Ecto neural progenitor cell (in vitro differentiated cells): ENCODE measurements at regions not wholly inside any gene's neighbourhood (a gene's known extent, or its start where the extent isn't known, plus 50 kb on each side); places are given as distances from the start of the nearest gene placed in this dataset.

ENCODE experiments used
- DNase-seq: peaks from one replicate; pipeline ENCODE4 v3.0.0-alpha.2; 2018; ENCODE audit warnings: low spot score

DNA sequence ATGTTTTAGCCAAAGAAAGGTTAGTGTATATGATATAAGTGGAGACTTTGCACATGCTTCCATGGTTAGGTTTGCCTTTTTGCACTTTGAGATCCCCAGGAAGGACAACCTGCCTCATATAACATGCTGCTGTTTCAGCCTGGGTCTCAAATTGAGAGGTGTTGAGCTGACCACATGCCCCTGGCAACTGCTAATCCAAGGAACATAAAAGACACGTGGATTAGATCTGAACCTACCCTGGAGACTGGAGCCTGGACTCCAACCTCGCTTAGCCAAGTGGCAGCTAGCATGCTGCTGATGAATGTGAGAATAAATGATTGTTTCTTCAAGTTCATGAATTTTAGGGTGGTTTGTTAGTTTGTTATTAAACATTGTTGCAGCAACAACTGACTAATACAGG lies 301.8 kb upstream of the TBC1D5 start:
- DNase-seq = no peak

DNA sequence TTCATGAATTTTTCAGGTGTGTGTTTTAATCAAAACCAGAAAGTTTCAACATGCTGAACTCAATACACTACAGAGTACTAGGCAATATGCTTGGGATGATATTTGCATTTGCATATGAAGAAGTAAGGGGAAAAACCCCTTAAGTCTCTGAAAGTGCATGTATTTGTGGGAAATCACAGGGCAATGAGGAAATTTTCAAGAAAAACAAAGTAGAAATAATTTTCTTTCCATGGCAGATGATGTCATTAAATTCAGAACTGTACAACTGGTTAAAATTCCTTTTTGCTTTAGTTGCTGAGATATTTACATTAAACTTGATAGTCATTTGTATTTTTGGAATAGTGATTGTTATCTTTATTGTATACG lies 294.0 kb upstream of the TBC1D5 start:
- no peak for DNase-seq

DNA sequence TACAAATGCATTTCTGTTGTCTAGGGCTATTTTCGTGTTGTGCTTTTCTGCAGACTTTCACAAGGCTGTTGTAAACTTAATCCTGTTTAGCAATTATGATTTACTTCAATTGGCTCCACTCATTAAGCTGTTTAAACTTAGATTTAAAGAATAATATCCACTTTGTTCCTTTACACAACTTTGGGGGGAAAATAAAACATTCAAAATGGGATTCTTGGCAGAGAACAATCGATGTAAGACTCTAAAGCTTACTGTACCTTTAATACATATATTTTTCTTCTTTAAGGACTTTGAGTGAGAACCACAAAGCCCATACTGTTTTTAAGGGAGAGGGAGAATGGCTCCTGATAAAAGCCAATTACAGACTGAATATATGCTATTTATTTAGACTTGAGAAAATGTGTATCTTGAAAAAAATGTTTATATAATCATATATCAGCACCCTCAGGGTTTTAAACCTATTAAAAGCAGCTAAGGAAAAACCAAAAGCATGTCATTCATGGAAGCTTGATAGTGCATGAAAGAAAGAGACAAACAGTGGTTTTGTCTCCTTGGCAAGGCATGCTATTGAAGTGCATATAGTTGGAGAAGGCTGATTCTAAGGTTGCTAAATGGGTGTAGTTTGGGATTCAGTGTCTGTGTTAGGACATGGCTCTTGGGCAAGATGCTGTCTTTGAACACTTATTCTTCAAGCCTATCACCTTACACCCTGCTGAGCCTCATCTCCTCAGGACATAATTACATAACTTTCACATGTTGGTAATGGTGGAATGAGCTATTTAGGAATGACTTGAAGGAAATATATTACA lies 293.4 kb upstream of the TBC1D5 start:
- no peak for DNase-seq

DNA sequence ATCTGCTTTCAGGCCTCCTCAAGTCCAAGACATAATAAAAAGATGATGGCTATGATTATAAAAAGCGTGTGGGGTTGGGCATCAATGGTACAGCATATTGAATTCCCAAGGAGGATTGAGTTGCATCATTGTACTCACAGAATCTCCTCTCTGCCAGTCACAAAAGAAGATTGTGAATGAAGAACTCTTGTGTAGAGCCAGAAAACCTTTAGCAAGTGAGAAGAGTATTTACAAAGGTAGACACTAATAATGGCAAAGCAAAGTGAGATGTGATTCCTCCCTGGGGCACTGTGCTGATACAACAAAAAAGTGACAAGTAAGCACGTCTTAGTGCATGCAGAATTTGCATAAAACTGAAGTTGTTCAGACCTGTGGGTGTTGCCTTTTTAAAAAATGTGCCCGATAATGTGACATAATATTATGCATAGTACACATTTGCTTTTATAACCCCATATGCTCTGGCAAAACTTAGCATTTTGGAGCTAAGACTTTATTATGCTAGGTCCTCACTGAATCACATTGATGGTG lies 291.2 kb upstream of the TBC1D5 start:
- DNase-seq = no peak

- DNase-seq = no peak
These were observed 288.0 kb upstream of the TBC1D5 start for GRCh38 chr3:18030371-18030870.

DNA sequence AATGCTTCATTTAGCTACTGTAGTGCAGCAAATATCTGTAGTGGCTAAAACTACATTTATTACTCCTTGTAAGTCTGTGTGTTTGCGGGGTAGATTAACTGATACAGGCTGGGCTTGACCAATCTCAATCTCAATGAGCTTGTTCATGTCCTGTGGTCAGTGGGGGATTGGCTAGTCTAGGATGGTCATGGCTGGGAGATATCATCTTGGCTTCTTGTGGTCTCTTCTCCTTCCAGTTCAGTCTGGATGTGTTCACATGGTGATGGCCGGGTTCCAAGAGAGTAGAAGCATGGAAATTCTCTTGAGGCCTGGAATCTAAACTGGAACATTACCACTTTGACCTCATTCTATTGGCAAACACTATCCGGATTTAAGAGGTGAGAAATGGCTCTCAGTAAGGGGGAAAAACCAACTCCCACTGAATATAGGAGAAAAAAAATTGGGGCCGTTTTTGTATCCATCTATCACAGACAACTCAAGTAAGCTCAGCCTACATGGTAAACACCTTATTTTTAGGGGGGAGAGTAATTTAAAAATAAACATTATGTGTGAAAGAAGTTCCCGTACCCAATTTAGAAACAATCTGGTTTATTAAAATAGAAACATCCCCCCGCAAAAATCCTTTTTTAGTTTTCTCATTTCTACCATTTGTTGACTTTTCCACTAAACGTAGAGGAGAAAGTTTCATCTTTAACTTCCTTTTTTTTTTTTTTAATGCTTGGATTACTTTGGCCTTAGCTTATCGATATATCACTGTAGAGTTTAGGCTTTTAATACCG lies 284.9 kb upstream of the TBC1D5 start:
- DNase-seq = no peak

DNA sequence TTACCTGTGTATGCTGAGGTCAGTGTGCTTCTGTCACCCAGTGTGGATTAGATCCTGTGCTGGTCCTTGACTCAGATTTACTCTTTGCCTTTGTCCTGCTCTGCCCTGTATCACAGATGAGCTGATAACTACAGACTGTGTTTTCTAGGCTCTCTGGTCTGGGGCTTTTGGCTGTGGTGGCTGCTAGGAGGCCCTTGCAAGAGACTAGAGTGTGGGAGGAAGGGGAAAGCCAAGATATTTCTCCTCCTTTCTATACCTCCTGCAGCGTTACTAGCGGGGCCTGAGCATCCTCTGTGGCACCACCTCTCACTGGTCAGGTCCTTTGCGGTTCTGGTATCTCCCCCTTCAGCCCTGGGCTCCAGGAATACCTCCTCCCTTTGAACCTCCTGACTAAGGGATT lies 282.3 kb upstream of the TBC1D5 start:
- DNase-seq = no peak

DNA sequence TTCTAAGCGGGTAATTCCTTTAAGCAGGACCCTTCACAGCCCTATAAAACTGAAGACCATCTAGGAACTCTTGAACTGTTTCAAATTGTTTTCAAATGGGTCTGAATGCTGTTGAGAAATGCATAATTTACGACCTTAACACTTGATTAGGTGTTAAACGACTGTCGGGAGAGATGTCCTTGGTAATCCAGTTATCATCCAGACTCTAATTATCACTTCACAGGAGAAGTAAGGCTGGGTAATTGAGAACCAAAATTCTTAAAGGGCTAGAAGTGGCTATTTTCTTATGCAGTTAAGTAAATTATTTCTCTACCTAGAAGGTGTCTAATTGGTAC lies 276.7 kb upstream of the TBC1D5 start:
- no peak for DNase-seq

- no peak for DNase-seq
These were observed 276.2 kb upstream of the TBC1D5 start for GRCh38 chr3:18018491-18019160.

DNA sequence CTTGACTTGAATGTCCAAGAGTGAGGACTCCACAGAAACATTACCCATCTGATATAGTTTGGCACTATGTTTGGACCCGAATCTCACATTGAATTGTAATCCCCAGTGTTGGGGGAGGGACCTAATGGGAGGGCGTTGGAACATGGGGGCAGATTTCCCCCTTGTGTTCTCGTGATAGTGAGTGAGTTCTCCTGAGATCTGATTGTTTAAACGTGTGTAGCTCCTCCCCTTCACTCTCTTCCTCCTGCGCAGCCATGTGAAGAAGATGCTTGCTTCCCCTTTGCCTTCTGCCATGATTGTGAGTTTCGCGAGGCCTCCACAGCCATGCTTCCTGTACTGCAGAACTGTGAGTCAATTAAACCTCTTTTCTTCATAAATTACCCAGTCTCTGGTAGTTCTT lies 273.9 kb upstream of the TBC1D5 start:
- DNase-seq = no peak

DNA sequence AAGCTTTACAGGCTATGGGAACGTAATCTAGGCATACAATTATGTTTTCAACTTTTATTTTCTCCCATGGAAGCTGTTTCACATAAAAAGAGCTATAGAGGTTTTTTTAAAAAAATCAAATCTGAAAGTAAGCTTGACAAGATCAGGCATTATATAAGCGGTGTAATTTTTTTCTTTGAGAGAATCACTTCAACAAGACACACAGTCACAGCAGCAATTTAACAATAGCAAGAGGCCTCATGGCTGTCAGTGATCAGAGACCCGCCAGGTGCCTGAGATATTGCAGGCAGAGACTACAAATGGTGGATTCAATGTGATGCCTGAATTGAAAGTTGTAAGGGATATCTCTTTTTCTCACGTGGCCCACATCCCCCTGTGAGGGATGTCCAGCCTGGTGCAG lies 270.5 kb upstream of the TBC1D5 start:
- DNase-seq = no peak

- no peak for DNase-seq
These were observed 270.0 kb upstream of the TBC1D5 start for GRCh38 chr3:18012436-18012835.

- DNase-seq = no peak
These were observed 269.0 kb upstream of the TBC1D5 start for GRCh38 chr3:18011387-18011786.

- no peak for DNase-seq
These were observed 267.6 kb upstream of the TBC1D5 start for GRCh38 chr3:18010001-18010400.

- no peak for DNase-seq
These were observed 266.4 kb upstream of the TBC1D5 start for GRCh38 chr3:18008706-18009368.

- DNase-seq = no peak
These were observed 265.5 kb upstream of the TBC1D5 start for GRCh38 chr3:18007980-18008379.

- no peak for DNase-seq
These were observed 253.3 kb upstream of the TBC1D5 start for GRCh38 chr3:17995769-17996168.

DNA sequence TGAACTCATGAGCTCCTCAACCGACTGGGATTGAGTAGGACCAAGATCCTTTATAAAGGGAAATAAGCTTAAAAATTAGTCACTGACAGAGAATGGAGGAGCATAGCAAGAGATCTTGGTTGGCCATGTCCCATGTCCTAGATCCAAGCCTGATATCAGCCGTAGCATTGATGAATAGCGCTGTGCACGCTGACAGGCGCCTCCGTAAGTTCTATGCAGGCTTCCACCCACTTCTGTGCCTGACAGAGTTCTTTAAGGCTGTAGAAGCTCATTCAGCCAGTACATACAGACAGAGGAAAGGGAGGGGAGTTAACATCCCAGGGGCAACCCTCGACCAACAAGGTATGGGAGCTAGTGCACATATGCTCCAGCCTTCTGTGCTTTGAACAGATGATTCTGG lies 251.7 kb upstream of the TBC1D5 start:
- no peak for DNase-seq

GRCh38 chr3:17990390-17990789 lies 248.0 kb upstream of the TBC1D5 start:
- no peak for DNase-seq

GRCh38 chr3:17986348-17986816 lies 244.0 kb upstream of the TBC1D5 start:
- DNase-seq = no peak

DNA sequence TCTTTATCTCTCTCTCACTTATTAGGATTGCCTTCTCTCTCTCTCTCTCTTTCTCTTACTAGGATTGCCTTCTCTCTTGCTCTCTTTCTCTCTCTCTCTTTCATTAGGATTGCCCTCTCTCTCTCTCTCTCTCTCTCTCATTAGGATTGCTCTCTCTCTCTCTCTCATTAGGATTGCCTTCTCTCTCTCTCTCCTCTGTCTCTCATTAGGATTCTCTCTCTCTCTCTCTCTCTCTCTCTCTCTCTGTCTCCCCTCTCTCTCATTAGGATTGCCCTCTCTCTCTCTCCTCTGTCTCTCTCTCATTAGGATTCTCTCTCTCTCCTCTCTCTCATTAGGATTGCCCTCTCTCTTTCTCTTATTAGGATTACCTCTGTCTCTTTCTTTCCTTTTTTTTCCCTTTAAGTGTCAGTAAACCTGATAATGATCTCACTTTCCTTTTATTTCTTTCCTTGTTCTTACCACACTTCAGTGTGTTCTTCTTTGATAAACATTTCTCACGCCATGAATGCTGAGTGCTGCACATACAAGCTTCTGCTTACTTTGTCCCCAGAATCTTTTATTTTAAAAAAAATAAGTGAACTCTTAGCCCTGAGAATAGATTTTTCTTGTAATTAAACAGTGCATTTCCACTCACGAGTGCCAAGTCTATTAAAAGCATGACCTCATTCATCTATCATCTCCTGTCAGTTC lies 243.4 kb upstream of the TBC1D5 start:
- DNase-seq = no peak
